AG04450 (cell line): ENCODE measurements at regions not wholly inside any gene's neighbourhood (a gene's known extent, or its start where the extent isn't known, plus 50 kb on each side); places are given as distances from the start of the nearest gene placed in this dataset.

Source experiments
- CTCF ChIA-PET: fragments of 300-600, 350-600 bp; formaldehyde crosslinking; extraction: SDS; loops from one replicate; lab custom pipeline; 2022; ENCODE audit warnings: antibody characterized with exemption, inconsistent platforms; lab: Charles Lee
- POLR2A ChIA-PET: fragments of 350-600 bp; formaldehyde crosslinking; extraction: SDS; loops from one replicate; lab custom pipeline; 2021; ENCODE audit warnings: antibody characterized with exemption, inconsistent platforms; lab: Yijun Ruan, JAX
- DNase-seq: peaks from one replicate; pipeline ENCODE4 v3.0.0-alpha.2; 2011; ENCODE audit warnings: low read depth, low spot score
- H3K27ac ChIP-seq: one replicate; pipeline ENCODE4 v1.5.1; 2012; ENCODE audit warnings: low read depth, low read length, control low read depth
- H3K27me3 ChIP-seq: one replicate; pipeline ENCODE4 v1.6.0; 2012; ENCODE audit warnings: low read length; ENCODE audit not compliant: control insufficient read depth, insufficient read depth
- H3K4me3 ChIP-seq: 2 replicates; pipeline ENCODE4 v1.5.1; 2011; ENCODE audit warnings: mild to moderate bottlenecking, low read depth, low read length, control low read depth
- H3K9me3 ChIP-seq: 2 replicates; pipeline ENCODE4 v1.5.1; 2012; ENCODE audit warnings: low read length; ENCODE audit not compliant: control insufficient read depth, insufficient read depth
- TF ChIP-seq, protein P1 (sequence below): IDR thresholded peaks from 2 replicates; pipeline ENCODE4 v1.5.1; 2011; ENCODE audit warnings: low read depth, low read length, control low read depth, inconsistent platforms

DNA sequence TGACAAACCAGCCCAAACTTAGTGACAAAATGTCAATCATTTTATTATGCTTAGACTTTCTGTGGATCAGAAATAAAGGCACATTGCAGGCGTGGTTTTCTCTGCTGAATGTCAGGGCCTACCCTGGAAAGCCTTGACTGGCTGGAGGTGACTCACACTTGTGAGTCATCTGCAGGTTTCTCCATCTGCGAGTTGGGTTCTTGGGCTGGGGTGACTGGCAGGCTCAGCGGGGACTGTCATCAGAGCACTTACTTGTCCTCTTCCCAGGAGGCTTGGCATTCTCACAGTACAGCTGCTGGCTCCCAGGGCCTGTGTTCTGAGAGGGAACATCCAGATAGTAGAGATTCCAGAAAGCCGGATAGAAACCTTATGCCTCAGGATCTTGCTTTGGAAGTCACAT is 153.8 kb upstream of the AGA start:
- Histone ChIP-seq H3K9me3 (no peaks in the 10 kb centered on the region), H3K4me3 (no peak overlapping the region), H3K27me3 (no peaks in the 10 kb centered on the region), H3K27ac (no peak overlapping the region)
- DNase-seq: peak; percentile 29
- TF ChIP-seq, protein P1, sequence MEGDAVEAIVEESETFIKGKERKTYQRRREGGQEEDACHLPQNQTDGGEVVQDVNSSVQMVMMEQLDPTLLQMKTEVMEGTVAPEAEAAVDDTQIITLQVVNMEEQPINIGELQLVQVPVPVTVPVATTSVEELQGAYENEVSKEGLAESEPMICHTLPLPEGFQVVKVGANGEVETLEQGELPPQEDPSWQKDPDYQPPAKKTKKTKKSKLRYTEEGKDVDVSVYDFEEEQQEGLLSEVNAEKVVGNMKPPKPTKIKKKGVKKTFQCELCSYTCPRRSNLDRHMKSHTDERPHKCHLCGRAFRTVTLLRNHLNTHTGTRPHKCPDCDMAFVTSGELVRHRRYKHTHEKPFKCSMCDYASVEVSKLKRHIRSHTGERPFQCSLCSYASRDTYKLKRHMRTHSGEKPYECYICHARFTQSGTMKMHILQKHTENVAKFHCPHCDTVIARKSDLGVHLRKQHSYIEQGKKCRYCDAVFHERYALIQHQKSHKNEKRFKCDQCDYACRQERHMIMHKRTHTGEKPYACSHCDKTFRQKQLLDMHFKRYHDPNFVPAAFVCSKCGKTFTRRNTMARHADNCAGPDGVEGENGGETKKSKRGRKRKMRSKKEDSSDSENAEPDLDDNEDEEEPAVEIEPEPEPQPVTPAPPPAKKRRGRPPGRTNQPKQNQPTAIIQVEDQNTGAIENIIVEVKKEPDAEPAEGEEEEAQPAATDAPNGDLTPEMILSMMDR: no peak
- POLR2A ChIA-PET: no interaction called here
- CTCF ChIA-PET: interaction anchor here (2.0 kb wide), 1 partner anchor 16 kb away, joined by 5 read pairs; no protein-coding TSS in a partner anchor

DNA sequence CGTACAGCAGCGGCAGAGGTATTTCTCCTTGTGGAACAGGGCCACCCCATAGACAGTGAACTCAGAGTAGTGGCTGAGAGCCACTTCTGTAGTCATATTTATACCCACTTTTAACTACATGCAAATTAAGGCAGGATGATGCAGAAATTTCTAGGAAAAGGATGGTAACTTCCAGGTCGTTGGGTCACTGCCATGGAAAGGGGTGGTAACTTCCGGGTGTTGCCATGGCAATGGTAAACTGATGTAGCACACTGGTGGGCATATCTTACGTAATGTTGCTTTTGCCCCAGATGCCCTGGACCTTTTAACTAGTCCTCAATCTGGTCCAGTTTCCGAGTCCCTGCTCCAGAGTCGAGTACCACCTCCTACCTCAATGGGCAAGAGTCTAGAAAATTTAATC is 154.8 kb upstream of the AGA start:
- Histone ChIP-seq H3K27me3 (no peaks in the 10 kb centered on the region), H3K27ac (no peak overlapping the region), H3K9me3 (no peaks in the 10 kb centered on the region), H3K4me3 (no peak overlapping the region)
- CTCF ChIA-PET: interaction anchor here (0.5 kb wide), 1 partner anchor 1033 kb away, joined by 3 read pairs; no protein-coding TSS in a partner anchor
- DNase-seq: no peak
- POLR2A ChIA-PET: interaction anchor here (0.6 kb wide), 1 partner anchor 298 kb away, joined by 3 read pairs; no protein-coding TSS in a partner anchor
- TF ChIP-seq, protein P1: no peak

DNA sequence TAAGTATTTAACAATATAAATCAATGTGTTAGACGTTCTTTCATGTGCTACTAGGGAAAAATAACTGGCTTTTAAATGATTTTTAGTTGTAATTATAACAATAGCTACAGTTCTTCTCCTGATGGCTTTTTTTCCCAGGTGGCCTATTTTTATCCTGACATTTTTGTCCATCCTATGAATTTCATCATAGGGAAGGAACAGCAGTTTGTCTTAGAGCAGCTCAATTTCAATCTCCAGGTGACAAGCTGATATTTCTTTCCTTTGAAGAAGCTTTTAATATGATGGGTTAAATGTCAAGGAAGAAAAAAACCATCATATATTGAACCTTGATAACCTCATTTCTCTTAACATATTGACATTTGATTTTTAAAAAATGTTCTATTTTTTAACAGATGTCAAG is 163.0 kb upstream of the AGA start:
- Histone ChIP-seq H3K4me3 (no peak overlapping the region), H3K9me3 (peaks cover 7% of the 10 kb centered on the region; the same call in 1 of the 2 replicates), H3K27ac (no peak overlapping the region), H3K27me3 (no peaks in the 10 kb centered on the region)
- CTCF ChIA-PET: no interaction called here
- no peak for DNase-seq
- TF ChIP-seq, protein P1: no peak
- POLR2A ChIA-PET: no interaction called here

DNA sequence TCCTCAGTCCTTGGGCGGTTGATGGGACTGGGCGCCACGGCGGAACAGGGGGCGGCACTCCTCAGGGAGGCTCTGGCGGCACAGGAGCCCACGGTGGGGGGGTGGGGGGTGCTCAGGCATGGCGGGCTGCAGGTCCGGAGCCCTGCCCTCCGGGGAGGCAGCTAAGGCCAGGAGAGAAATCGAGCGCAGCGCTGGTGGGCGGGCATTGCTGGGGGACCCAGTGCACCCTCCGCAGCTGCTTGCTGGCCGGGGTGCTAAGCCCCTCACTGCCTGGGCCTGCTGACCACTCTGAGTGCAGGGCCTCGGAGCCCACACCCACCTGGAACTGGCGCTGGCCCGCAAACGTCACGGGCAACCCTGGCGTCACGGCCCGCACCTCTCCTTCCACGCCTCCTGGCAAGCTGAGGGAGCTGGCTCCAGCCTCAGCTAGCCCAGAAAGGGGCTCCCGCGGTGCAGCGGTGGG is 164.9 kb upstream of the AGA start:
- no peak for DNase-seq
- H3K27me3 ChIP-seq: no peaks in the 10 kb centered on the region
- TF ChIP-seq, protein P1: no peak
- ChIA-PET POLR2A (no interaction called here), CTCF (no interaction called here)
- no peak overlapping the region for H3K27ac ChIP-seq
- no peak overlapping the region for H3K4me3 ChIP-seq
- peaks cover 7% of the 10 kb centered on the region; the same call in 1 of the 2 replicates for H3K9me3 ChIP-seq

DNA sequence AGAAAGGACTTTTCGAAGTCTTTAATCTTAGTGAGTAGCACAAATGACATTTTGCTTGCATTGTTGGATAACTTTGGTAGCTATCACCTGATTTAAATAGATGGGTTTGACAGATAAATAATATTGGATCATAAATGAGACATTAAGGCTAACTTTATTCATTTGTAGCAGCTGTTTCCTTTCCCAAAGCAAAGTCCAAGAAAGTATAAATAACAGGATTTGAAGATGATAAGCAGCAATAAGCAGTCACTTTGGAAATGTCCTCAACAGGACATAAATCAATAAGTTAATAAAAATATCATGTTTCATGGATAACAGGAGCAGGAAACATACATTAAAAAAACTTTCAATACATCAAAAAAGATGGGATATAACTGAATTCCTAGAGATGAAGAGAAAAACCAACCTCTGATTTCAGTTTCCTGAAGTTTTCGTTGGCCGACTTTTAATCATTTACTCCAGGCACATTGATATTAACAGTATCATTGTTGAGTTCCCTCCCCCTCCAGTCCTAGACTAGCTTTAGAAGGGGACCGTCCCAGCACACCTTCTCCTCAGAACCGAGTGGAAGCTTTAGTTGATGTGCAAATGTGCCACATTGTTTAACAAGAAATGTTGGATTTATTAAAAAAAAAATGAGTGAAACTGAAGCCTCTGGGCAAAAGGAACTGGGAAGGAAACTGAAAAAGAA is 169.9 kb upstream of the AGA start:
- TF ChIP-seq, protein P1: no peak
- POLR2A ChIA-PET: no interaction called here
- H3K9me3 ChIP-seq: peaks cover 4% of the 10 kb centered on the region; the same call in 1 of the 2 replicates
- CTCF ChIA-PET: no interaction called here
- no peaks in the 10 kb centered on the region for H3K27me3 ChIP-seq
- H3K27ac ChIP-seq: no peak overlapping the region
- no peak for DNase-seq
- H3K4me3 ChIP-seq: no peak overlapping the region
